HepG2 (cell line): ENCODE measurements at regions not wholly inside any gene's neighbourhood (a gene's known extent, or its start where the extent isn't known, plus 50 kb on each side); places are given as distances from the start of the nearest gene placed in this dataset.

ENCODE experiments used
- ATAC-seq: fragments of 200-7000 bp; cut with Tn5 transposase; 3 replicates; pipeline ENCODE4 v1.9.1; 2020; ENCODE audit warnings: mild to moderate bottlenecking, moderate library complexity
- BruUV-seq: library from RNA; stranded (reverse); fragments of 400-500 nt; replicated peaks from 2 replicates; lab custom pipeline; 2021; lab: Mats Ljungman, UMichigan
- CTCF ChIA-PET: fragments of 300-600 bp; formaldehyde crosslinking; extraction: SDS; loops from one replicate; lab custom pipeline; 2021; ENCODE audit warnings: low total read pairs, inconsistent platforms, low intra/inter-chr PET ratio; lab: Yijun Ruan, JAX
- POLR2A ChIA-PET: fragments of 350-600 bp; sonication (Branson Sonifier 250); formaldehyde crosslinking; loops from one replicate; lab custom pipeline; 2020; ENCODE audit warnings: antibody characterized with exemption, inconsistent platforms; lab: Yijun Ruan, JAX
- DNase-seq: peaks from one replicate; pipeline ENCODE4 v3.0.0-alpha.2; 2015; ENCODE audit warnings: low spot score
- FAIRE-seq: peaks from 3 replicates; lab custom pipeline; 2011; peaks lifted over from hg19 to GRCh38; lab: Jason Lieb, UNC
- H2AFZ ChIP-seq: one replicate; pipeline ENCODE4 v1.6.1; 2011; ENCODE audit warnings: low read length, inconsistent platforms
- H3K27ac ChIP-seq: fragments of 300-600 bp; 3 replicates; pipeline ENCODE4 v1.8.0; 2011; ENCODE audit warnings: mixed run types, mild to moderate bottlenecking, mixed read lengths, low read length, inconsistent platforms; ENCODE audit not compliant: insufficient read depth; ENCODE audit errors: extremely low read length
- H3K27me3 ChIP-seq, 2 experiments: fragments of 200-600 bp in 1 of 2; 2 replicates in 1 of 2; 3 replicates in 1 of 2; pipeline versions ENCODE4 v1.6.0 to v1.8.0; 2011; ENCODE audit warnings: low read length in 2 of 2, mild to moderate bottlenecking in 2 of 2, moderate library complexity in 2 of 2, inconsistent platforms in 1 of 2; ENCODE audit not compliant: insufficient read depth in 2 of 2, control insufficient read depth in 1 of 2
- H3K36me3 ChIP-seq, 2 experiments: fragments of 200-600 bp in 1 of 2; replicated peaks in 1 of 2; 2 replicates in 1 of 2; 3 replicates in 1 of 2; pipeline versions ENCODE4 v1.5.1 to v1.8.0; 2011; ENCODE audit warnings: low read length in 2 of 2, inconsistent platforms in 1 of 2; ENCODE audit not compliant: insufficient read depth in 2 of 2, control insufficient read depth in 1 of 2
- H3K4me1 ChIP-seq: 2 replicates; pipeline ENCODE4 v1.5.1; 2012; ENCODE audit warnings: low read length, inconsistent platforms; ENCODE audit not compliant: insufficient read depth
- H3K4me2 ChIP-seq: 2 replicates; pipeline ENCODE4 v1.6.0; 2011; ENCODE audit warnings: low read depth, low read length, inconsistent platforms
- H3K4me3 ChIP-seq, 3 experiments: fragments of 200-600 bp in 1 of 3; sonication (generic), shearing (Covaris generic) in 1 of 3; replicated peaks in 1 of 3; 2 replicates each; pipeline ENCODE4 v1.5.1; 2011 to 2016; ENCODE audit warnings: low read length in 3 of 3, inconsistent platforms in 2 of 3, low read depth in 2 of 3, mild to moderate bottlenecking in 2 of 3, control low read depth in 1 of 3, mixed read lengths in 1 of 3; ENCODE audit not compliant: insufficient read depth in 1 of 3
- H3K79me2 ChIP-seq: one replicate; pipeline ENCODE4 v1.6.1; 2011; ENCODE audit warnings: low read length, inconsistent platforms; ENCODE audit not compliant: insufficient read depth
- H3K9ac ChIP-seq: 2 replicates; pipeline ENCODE4 v1.6.0; 2011; ENCODE audit warnings: mild to moderate bottlenecking, low read depth, low read length, inconsistent platforms; ENCODE audit not compliant: insufficient read depth
- H3K9me3 ChIP-seq: 2 replicates; pipeline ENCODE4 v1.5.1; 2012; ENCODE audit warnings: mild to moderate bottlenecking, low read length
- H4K20me1 ChIP-seq: 2 replicates; pipeline ENCODE4 v1.6.0; 2011; ENCODE audit warnings: inconsistent platforms, mild to moderate bottlenecking, low read length, moderate library complexity; ENCODE audit not compliant: insufficient read depth
- HES4 ChIP-seq: sonication (generic); formaldehyde crosslinking; IDR thresholded peaks from 2 replicates; pipeline ENCODE4 v1.9.0; 2021; ENCODE audit warnings: mild to moderate bottlenecking, missing genetic modification reagents, borderline replicate concordance
- IRF2 ChIP-seq: IDR thresholded peaks from 2 replicates; pipeline ENCODE4 v1.6.1; 2018; ENCODE audit warnings: missing genetic modification reagents, missing compliant biosample characterization
- KLF15 ChIP-seq: sonication (generic); formaldehyde crosslinking; IDR thresholded peaks from 2 replicates; pipeline ENCODE4 v1.8.1; 2023; ENCODE audit warnings: borderline replicate concordance, mild to moderate bottlenecking, inconsistent platforms, missing genetic modification reagents, mixed read lengths
- MTF1 ChIP-seq: sonication (generic); formaldehyde crosslinking; IDR thresholded peaks from 2 replicates; pipeline ENCODE4 v1.5.0; 2020; ENCODE audit warnings: missing genetic modification reagents
- MXI1 ChIP-seq: IDR thresholded peaks from 3 replicates; pipeline ENCODE4 v1.6.1; 2012; ENCODE audit warnings: low read depth, low read length, inconsistent platforms, borderline replicate concordance
- PHF20 ChIP-seq: sonication (generic); formaldehyde crosslinking; IDR thresholded peaks from 2 replicates; pipeline ENCODE4 v1.5.0; 2020; ENCODE audit warnings: mild to moderate bottlenecking, missing genetic modification reagents
- RAD51 ChIP-seq: fragments of 450-650 bp; IDR thresholded peaks from 2 replicates; pipeline ENCODE4 v1.6.1; 2016; ENCODE audit warnings: borderline replicate concordance
- ZNF232 ChIP-seq: sonication (generic); formaldehyde crosslinking; IDR thresholded peaks from 2 replicates; pipeline ENCODE4 v1.4.0; 2020; ENCODE audit warnings: missing genetic modification reagents, borderline replicate concordance
- ZNF296 ChIP-seq: sonication (generic); formaldehyde crosslinking; conservative IDR thresholded peaks from 2 replicates; pipeline ENCODE4 v1.5.0; 2020; ENCODE audit warnings: mild to moderate bottlenecking, missing genetic modification reagents
- ZNF564 ChIP-seq: sonication (generic); formaldehyde crosslinking; IDR thresholded peaks from 2 replicates; pipeline ENCODE4 v1.8.1; 2023; ENCODE audit warnings: mild to moderate bottlenecking, missing genetic modification reagents
- ZNF660 ChIP-seq: sonication (generic); formaldehyde crosslinking; IDR thresholded peaks from 2 replicates; pipeline ENCODE4 v1.5.1; 2020; ENCODE audit warnings: mild to moderate bottlenecking, low read depth, missing genetic modification reagents, borderline replicate concordance
- ZNF792 ChIP-seq: IDR thresholded peaks from 2 replicates; pipeline ENCODE4 v1.6.1; 2016
- WGBS: methylation state at CpG from one replicate; pipeline ENCODE4 v1.1.6; 2017; ENCODE audit warnings: low lambda C conversion rate; 5-methylcytosine and 5-hydroxymethylcytosine counted together
- in situ Hi-C: cut with HindIII; loops from 2 replicates; pipeline ENCODE4 v1.10.0; 2017; ENCODE audit warnings: low pct_unique_long_range_greater_than_20kb; ENCODE audit not compliant: extremely low pct_ligation_motif_present
- intact Hi-C: fragments of 100-400 bp; cut with micrococcal nuclease; formaldehyde crosslinking; loops from one replicate; pipeline ENCODE4 v1.10.0; 2022; ENCODE audit not compliant: unreplicated experiment
- TF ChIP-seq, protein P1 (sequence below): sonication (generic); formaldehyde crosslinking; IDR thresholded peaks from 2 replicates; pipeline ENCODE4 v1.8.0; 2022; ENCODE audit warnings: mild to moderate bottlenecking, missing genetic modification reagents, borderline replicate concordance
- TF ChIP-seq, protein P2 (sequence below): sonication (generic); formaldehyde crosslinking; IDR thresholded peaks from 2 replicates; pipeline ENCODE4 v1.4.0; 2020; ENCODE audit warnings: mild to moderate bottlenecking, missing genetic modification reagents

DNA sequence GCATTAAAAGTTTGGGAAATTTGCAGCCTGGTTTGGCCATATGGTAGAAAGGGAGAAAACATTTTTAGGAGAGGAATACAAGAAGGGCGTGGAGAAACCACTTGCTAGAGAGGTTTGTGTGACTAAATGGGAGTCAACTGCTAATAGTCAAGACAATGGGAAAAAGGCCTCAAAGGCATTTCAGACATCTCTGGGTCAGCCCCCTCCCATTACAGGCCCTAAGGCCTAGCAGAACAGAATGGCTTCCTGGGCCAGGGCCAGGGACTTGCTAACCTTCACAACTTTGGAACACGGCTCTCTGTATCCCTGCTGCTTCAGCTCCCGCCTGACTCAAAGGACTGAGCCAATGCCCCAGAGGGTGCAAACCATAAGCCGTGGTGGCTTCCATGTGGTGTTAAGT is 752.3 kb upstream of the ADAMTS5 start:
- Histone ChIP-seq H3K36me3 (no peaks in the 10 kb centered on the region), H3K4me3 (no peak overlapping the region), H2AFZ (no peak overlapping the region), H3K4me1 (no peaks in the 10 kb centered on the region), H3K27me3 (no peaks in the 10 kb centered on the region; a peak in 1 of 5 replicates), H3K79me2 (no peaks in the 10 kb centered on the region), H3K9ac (no peak overlapping the region), H3K9me3 (peaks cover 75% of the 10 kb centered on the region), H4K20me1 (no peaks in the 10 kb centered on the region)
- DNase-seq (no peak), ATAC-seq (no peak), FAIRE-seq (no peak)
- POLR2A ChIA-PET, result no interaction called here
- BruUV-seq, result no TSS peak
- intact Hi-C loops, result no loop called here
- CTCF ChIA-PET, result no interaction called here
- 13% methylated on average over 4 of the region's 4 CpGs for WGBS
- TF ChIP-seq ZNF660 (CRISPR knock-in tag) (no peak), MXI1 (no peak), RAD51 (no peak), PHF20 (CRISPR knock-in tag) (no peak), IRF2 (CRISPR knock-in tag) (no peak), ZNF792 (CRISPR knock-in tag) (no peak), KLF15 (no peak), ZNF296 (CRISPR knock-in tag) (no peak), ZNF232 (CRISPR knock-in tag) (no peak), MTF1 (CRISPR knock-in tag) (no peak), HES4 (CRISPR knock-in tag) (no peak), ZNF564 (CRISPR knock-in tag) (no peak)
- TF ChIP-seq, protein P1, sequence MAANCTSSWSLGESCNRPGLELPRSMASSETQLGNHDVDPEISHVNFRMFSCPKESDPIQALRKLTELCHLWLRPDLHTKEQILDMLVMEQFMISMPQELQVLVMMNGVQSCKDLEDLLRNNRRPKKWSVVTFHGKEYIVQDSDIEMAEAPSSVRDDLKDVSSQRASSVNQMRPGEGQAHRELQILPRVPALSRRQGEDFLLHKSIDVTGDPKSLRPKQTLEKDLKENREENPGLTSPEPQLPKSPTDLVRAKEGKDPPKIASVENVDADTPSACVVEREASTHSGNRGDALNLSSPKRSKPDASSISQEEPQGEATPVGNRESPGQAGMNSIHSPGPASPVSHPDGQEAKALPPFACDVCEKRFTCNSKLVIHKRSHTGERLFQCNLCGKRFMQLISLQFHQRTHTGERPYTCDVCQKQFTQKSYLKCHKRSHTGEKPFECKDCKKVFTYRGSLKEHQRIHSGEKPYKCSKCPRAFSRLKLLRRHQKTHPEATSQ (CRISPR knock-in tag), result no peak
- TF ChIP-seq, protein P2, sequence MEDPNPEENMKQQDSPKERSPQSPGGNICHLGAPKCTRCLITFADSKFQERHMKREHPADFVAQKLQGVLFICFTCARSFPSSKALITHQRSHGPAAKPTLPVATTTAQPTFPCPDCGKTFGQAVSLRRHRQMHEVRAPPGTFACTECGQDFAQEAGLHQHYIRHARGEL (CRISPR knock-in tag), result no peak
- TF ChIP-seq, all 625 proteins: peak for 0
- no peak overlapping the region for H3K27ac ChIP-seq
- no peak overlapping the region for H3K4me2 ChIP-seq
- in situ Hi-C loops, result no loop called here
